ENCODE measurements at regions not wholly inside any gene's neighbourhood (a gene's known extent, or its start where the extent isn't known, plus 50 kb on each side); places are given as distances from the start of the nearest gene placed in this dataset.
"Not testable (repeated sequence)": the region's sequence is repeated elsewhere in the genome, so short reads cannot be mapped to it uniquely, and the experiment has no call there.

DNA sequence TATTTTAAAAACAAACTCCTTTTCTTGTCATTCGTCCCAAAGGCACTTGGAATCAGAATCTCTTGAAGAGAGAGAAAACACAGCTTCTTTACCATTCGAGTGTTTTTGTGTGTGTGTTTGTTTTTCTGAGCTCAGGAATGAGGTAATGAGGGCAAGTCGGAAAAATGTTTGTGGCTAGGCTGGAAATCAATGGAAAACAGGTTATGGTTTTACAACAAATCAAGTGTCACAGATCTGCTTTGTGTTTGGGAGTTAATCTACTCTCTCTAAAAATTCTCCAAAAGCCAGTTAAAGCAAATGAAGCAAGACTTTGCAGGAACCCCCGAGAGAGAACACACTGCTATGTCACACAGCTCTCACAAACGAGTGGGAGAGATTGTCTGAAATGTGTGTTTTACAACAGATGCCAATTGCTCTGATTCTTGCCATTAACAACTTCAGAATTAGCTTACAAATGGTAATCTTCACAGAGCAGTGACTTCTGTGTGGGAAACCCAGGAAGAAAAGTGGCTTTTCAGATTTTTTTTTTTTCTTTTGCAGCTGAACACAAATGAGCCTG is 264.1 kb downstream of the CBLL2 start:
- DNase-seq: no peak

GRCh38 chrX:22538580-22538979 is 265.9 kb downstream of the CBLL2 start:
- no peak for DNase-seq

DNA sequence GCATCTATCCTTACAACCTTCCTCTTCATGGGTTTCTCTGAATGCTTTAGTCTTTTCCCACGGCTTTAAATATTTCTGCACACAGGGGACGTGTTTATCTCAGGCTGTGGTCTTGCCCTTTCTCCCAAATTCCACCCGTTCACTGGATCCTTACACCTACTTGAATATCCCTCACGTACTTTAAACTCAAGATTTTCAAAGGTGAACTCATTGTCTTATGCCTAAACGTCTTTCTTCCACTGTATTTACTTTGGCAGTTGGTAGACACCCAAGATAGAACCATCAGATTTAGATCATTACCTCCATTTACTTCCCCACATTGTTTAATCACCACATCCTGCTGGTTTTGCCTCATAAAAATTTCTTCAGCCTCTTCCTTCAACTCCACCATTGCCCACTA is 269.2 kb downstream of the CBLL2 start:
- no peak for DNase-seq

DNA sequence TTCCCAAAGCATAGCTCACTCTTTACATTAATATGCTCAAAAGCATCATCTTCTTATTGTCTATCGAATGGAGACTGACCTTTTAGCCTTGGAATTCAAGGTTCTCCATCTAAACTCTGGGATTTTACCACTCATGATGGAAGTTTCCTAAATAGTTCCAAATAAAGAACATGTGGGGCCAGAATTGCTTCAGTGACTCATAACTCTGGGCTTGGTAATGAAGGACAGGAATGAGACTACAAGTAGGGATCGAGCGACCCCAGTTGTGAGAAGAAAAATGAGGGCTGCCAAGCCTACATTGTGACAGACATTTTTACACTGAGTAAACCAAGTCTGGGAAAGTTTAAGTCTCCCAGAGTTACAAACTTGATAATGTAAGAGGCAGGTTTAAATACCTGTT is 269.9 kb downstream of the CBLL2 start:
- DNase-seq: no peak

DNA sequence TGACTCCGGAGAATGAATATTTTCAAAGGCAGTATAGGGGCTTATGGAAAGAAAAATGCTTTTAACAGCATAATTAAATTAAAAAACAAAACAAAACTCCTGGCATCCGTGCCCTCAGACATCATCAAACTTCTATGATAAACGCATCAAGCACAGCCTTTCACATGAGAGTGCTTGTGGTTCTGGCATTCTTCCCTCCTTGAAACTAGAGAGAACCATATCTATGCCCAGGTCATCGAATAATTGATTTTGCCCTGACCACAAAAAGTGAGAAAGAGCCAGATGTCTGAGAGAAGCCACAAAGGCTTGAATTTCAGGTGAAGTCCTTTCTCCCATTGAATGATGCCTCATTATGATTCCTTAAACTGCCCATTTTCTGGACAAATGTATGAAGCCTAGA is 286.8 kb downstream of the CBLL2 start:
- no peak for DNase-seq

DNA sequence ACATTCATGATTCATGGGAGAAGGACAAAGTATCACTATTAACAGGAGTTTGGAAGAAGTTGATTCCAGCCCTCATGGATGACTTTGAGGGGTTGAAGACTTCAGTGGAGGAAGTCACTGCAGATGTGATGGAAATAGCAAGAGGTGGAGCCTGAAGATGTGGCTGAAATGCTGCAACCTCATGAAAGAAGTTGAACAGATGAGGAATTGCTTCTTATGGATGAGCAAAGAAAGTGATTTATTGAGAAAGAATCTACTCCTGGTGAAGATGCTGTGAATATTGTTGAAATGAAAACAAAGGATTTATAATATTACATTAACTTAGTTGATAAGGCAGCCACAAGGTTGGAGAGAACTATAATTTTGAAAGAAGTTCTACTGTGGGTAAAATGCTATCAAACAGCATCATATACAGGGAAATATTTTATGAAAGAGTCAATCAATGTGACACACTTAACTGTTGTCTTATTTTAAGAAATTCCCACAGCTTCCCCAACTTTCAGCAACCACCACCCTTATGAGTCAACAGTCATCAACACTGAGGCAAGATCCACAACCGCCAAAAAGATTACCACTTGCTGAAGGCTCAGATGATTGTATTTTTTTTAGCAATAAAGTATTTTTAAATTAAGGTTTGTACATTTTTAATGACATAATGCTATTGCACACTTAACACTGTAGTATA is 302.6 kb downstream of the CBLL2 start:
- no peak for DNase-seq

- no peak for DNase-seq
Measured at GRCh38 chrX:22577181-22577580, 304.5 kb downstream of the CBLL2 start.

DNA sequence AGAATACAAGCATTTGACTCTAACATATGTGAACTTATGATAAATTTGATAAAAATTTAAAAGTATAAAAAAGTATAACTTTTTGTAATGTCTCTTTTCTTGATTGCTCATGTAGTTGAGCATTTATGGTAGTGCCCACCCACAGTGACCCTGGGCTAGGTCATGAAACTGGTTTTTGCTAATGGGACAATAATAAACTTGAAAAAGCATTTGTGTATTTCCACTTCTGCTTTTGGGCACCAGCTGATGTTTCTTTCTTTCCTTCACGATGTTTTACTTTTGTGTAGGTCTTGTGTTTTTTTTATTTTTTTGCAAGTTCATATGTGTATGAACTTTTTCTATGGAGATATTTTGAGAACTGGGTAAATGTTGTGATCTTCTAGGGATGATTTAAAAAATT is 313.1 kb downstream of the CBLL2 start:
- no peak for DNase-seq

DNA sequence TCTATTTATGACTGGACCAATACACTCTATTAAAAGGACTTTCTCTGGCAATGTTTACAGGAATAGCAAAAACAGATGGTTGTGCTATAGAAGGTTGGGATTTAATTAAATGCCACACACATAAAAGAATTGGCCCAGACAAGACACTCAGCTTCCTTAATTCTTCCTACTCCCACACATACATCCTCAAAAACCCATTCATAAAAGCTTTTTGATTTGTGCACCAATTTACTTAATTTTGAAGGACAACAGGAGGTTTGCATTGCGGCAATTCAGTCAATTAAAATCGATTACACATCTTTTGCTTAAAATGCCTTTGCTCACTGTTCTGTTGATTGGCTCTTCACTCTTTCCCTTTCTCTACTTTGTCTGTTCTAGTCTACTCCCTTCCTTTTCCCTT is 317.1 kb downstream of the CBLL2 start:
- DNase-seq: no peak

GRCh38 chrX:22594766-22595165 is 322.1 kb downstream of the CBLL2 start:
- no peak for DNase-seq

- DNase-seq: no peak
Measured at GRCh38 chrX:22603060-22603459, 330.3 kb downstream of the CBLL2 start.

- DNase-seq: not testable (repeated sequence)
Measured at GRCh38 chrX:22609452-22609851, 336.7 kb downstream of the CBLL2 start.

DNA sequence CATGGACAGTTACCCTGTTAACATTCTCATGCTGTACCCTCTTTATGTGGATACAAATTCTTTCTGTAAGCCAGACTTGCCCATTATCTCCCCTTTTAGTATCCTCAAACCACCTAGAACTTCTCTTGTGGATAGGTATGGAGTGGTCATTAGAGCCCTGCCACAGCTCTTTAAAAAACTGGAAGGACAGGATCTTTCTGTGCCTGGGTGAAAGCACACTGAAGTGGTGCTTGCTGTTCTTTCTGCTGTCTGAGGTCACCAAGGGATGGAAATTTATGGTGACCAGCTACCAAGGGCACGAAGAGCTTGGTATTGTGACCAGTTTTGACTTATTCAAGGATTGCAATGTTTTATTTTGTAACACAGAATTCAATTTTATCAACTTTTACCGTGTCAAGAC is 344.2 kb downstream of the CBLL2 start:
- DNase-seq: no peak

- no peak for DNase-seq
Measured at GRCh38 chrX:22627576-22627975, 354.9 kb downstream of the CBLL2 start.

- no peak for DNase-seq
Measured at GRCh38 chrX:22628275-22628674, 355.6 kb downstream of the CBLL2 start.

- DNase-seq: peak; percentile 2
Measured at GRCh38 chrX:22629105-22629725, 356.5 kb downstream of the CBLL2 start.

DNA sequence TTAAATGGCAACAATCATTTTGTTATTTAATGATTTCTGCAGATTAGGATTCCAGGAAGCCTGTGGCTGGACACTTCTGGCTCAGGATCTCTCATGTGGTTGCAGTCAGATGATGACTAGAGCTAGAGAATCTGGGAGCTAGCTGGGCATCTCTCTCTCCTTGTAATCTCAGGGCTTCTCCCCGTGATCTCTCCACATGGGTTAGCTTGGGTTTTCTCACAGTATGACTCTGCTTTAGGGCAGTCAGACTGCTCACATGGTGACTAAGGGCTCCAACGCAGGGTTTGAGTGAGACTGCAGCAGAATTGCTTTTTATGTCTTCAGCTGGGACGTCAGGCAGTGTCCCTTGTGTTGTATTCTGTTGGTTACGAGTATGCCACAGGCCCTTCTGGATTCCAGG is 361.4 kb downstream of the CBLL2 start:
- DNase-seq: no peak

DNA sequence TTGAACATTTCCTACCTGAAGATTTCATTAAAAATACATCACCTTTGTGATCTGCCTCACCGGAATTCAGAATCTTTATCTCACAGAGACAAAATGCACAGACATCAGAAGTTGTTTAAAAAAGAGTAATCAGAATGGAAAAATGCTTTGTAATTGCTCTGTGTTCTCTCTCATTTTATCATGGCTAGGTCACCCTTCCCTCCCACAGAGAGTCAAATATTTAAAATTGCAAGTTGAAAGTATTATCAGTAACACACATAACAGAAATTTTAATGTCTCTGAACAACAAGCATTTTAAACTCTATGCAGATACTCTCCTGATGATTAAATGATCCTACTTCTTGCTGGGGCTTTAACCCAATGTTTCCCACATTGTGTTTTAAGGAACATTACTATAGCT is 362.0 kb downstream of the CBLL2 start:
- no peak for DNase-seq

DNA sequence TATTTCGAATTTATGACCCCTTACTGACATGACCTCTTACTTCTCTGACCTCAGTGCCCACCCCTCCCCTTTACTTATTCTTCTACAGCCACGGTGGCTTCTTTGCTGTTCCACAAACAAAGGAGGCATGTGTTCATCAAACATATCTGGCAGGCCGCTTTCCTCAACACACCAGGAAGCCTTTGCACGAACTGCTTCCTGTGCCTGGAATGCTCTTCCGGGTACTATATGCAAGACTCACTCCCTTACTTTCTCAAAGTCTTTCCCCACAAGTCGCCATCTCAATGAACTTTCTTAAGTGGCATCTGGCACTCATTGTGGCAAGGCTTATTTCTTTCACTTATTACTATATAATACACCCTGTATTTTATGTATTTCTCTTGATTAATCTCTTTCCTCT is 351.5 kb upstream of the DDX53 start:
- DNase-seq: no peak

- no peak for DNase-seq
Measured at GRCh38 chrX:22650691-22651090, 349.1 kb upstream of the DDX53 start.

DNA sequence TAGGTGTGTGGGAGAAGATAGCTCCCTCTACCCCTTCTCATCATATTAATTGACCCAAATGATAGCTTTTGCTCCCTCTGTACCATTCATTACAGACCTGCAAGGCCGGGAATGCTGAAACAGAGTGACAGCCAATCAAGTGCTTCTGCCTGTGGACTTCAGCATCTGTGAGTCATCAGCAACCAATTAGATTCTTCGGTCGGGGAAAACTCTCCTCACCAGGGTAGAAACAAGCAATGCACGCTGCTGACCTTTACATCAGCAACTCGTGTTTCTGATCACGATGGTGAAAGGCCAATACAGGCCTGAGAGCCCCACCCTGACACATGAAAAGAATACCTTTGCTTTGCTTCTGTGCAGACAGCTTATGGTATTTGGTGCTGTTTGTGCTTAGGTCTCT is 347.2 kb upstream of the DDX53 start:
- peak; percentile 4 for DNase-seq

GRCh38 chrX:22660756-22661155 is 339.0 kb upstream of the DDX53 start:
- no peak for DNase-seq

- DNase-seq: no peak
Measured at GRCh38 chrX:22662776-22663175, 337.0 kb upstream of the DDX53 start.

- DNase-seq: no peak
Measured at GRCh38 chrX:22664826-22665225, 334.9 kb upstream of the DDX53 start.

DNA sequence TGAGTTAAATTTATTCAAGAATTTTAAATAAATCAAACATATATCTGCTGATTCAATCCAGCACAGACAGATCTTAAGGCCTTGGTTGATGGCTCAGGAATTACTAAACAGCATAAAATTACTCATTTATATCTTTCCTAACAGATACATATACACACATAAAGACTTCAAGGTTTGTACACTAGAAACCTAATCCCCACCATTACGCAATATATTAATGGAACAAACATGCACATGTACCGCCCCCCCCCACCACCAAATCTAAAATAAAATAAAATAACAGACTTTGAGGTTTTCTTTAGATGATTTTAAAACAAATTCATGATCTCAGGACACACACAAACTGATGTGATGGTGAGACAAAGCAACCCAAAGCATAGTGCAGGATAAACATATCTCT is 333.9 kb upstream of the DDX53 start:
- no peak for DNase-seq
